GM12874 (cell line): ENCODE measurements at regions not wholly inside any gene's neighbourhood (a gene's known extent, or its start where the extent isn't known, plus 50 kb on each side); places are given as distances from the start of the nearest gene placed in this dataset.

Experiments used
- TF ChIP-seq, protein P1 (sequence below): IDR thresholded peaks from 2 replicates; pipeline ENCODE4 v1.5.1; 2011; ENCODE audit warnings: low read depth, mild to moderate bottlenecking, control low read depth, low read length, moderate library complexity; ENCODE audit not compliant: insufficient read depth

DNA sequence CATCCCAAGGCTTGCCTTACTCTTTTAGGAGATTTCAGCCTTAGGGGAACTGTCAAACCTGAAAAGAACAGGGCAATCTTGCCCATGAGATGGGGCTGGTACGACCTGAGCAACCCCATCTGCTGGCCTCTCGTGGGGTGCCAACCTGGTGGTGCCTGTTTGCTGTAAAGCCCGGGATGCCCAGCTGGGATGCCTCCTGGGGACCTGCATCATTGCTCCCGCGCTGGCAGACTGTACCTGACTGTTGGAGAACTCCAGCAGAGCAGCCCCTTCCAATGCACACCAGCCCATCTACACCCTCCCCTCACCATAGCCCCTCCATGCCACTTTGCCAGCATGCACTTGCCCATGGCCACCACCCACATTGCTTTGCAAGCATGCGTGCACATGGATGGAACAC lies 335.7 kb downstream of the RPS29 start:
- TF ChIP-seq, protein P1, sequence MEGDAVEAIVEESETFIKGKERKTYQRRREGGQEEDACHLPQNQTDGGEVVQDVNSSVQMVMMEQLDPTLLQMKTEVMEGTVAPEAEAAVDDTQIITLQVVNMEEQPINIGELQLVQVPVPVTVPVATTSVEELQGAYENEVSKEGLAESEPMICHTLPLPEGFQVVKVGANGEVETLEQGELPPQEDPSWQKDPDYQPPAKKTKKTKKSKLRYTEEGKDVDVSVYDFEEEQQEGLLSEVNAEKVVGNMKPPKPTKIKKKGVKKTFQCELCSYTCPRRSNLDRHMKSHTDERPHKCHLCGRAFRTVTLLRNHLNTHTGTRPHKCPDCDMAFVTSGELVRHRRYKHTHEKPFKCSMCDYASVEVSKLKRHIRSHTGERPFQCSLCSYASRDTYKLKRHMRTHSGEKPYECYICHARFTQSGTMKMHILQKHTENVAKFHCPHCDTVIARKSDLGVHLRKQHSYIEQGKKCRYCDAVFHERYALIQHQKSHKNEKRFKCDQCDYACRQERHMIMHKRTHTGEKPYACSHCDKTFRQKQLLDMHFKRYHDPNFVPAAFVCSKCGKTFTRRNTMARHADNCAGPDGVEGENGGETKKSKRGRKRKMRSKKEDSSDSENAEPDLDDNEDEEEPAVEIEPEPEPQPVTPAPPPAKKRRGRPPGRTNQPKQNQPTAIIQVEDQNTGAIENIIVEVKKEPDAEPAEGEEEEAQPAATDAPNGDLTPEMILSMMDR: no peak

DNA sequence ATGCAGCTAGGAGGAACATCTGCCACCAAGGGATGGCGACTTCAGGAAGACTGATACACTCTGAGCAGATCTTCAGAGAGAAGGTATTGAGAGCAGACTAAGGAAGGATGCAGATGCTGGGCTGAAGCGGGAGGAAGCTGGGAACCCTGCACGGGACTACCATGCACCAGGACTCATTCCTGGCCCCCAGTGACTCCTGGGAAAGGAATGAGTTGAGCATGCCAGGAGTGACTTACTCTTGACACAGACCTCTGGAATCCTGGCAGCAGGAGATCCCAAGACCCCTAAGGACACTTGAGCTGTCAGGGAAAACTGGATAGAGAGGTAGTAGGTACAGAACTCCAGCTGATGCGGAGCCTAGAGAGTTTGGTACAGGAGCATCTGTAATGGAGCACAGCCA lies 336.1 kb downstream of the RPS29 start:
- TF ChIP-seq, protein P1: no peak

DNA sequence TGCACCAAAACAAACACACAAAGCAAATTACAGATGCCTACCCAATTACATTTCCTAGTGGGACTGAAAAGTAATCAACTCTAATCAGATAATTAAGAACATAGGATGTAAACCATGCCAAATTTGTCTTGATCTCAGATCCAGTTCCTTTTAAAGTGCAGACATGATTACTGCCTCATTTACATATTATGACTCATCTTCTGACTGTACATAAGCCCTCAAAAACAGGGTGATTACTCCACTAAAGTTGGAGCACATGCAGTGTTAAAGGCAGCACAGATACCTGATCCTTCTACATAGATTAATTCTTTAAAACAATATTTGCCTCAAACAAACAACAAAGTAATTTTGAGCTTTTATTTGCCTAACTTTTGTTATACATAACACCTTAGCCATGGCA lies 337.2 kb downstream of the RPS29 start:
- TF ChIP-seq, protein P1: no peak

DNA sequence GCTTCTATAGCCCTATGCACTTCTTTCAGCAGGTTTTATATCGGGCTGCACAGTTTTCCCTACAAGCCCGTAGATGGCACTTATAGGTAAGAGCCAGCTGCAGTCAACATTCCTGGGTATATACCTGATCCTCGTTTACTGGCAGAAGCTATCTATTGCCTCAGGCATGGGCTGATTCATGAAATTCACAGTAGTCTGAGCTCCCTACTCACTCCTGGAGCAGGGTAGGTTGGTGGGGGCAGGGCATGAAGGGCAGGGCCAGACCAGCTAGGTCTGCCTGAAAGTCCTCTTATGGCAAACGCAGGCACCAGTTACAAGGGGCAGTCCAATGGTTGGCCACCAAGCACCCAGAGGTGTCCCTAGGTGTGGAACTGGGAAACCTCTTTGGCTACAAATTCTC lies 345.8 kb downstream of the RPS29 start:
- TF ChIP-seq, protein P1: no peak

DNA sequence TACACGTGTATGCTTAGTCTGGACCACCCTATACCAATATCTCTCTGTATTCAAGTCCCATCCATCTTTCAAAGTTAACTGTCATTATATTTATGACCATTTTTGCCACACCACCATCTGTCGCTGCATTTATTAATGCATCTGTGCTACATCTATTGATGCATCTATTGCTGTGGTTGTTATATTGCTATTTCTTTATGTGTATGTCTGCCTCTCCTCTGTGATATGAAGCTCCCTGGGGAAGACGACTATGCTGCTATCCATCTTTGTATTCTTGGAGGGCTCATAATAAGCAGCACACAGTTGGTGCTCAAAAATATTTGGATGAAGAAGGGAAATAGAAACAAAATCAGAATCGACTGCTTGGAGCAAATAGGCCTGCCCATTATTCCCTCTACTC lies 357.6 kb downstream of the RPS29 start:
- TF ChIP-seq, protein P1: no peak

DNA sequence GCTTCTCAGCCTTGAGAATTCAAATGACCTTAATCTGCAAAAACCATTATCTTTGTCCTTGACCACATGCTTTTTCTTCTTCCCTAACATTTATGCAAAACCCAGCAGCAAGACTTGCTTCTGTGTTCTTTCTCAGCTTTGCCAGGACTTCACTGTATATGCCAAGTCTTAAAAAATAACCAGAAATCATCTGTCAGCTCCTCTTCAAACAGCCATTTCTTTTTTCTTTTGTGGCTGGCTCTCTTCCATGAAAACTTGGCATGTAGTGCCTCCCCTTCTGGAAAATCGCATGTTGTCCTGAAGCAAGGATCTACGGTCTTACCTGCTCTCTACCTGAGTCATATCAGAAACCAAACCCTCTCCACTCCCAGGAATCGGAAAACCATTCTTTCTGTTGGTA lies 364.9 kb downstream of the RPS29 start:
- TF ChIP-seq, protein P1: no peak

DNA sequence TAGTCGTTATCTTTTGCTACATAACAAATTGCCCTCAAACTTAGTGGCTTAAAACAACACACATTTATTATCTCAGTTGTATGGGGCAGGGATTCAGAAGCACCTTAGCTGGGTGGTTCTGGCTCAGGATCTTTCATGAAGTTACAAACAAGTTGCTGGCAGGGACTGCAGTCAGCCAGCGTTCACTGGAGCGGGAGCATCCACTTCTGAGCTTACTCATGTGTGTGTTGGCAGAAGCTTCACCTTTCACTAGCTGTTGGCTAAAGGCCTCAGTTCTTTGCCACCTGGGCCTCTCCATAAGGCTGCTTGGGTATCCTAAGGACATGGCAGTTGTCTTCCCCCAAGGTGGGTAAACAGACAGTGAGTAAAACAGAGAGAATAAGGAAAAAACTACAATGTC lies 365.7 kb downstream of the RPS29 start:
- TF ChIP-seq, protein P1: no peak
